Activated effector memory CD4-positive, alpha-beta T cell treated with anti-CD3 and anti-CD28 coated beads, Interleukin-2, amount 50 U/mL, for 16 hours (primary cell): ENCODE measurements at regions not wholly inside any gene's neighbourhood (a gene's known extent, or its start where the extent isn't known, plus 50 kb on each side); places are given as distances from the start of the nearest gene placed in this dataset.
"Not testable (repeated sequence)": the region's sequence is repeated elsewhere in the genome, so short reads cannot be mapped to it uniquely, and the experiment has no call there.

Source experiments
- DNase-seq: peaks from one replicate; pipeline ENCODE4 v3.0.0-alpha.2; 2020

GRCh38 chr12:127480775-127481314, 786.1 kb upstream of the TMEM132C start:
- DNase-seq: no peak

DNA sequence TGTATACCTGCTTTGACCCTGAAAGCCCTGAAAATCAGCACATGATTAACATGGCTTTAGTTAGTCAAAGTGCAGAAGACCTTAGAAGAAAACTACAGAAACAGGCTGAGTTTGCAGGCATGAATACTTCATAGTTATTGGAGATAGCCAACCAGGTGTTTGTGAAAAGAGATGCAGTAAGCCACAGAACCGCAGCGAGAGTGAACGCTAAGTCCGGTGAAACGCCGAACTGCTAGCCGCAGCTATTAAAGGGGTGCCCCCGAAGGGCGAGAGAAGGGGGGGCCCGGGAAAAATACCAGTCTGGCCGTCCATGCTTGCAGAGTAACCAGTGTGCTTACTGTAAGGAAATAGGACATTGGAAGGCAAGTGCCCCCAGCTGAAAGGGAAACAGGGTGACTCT, 784.0 kb upstream of the TMEM132C start:
- no peak for DNase-seq

GRCh38 chr12:127485528-127485927, 781.4 kb upstream of the TMEM132C start:
- DNase-seq: no peak

- DNase-seq: no peak
Measured at GRCh38 chr12:127487031-127487430, 779.9 kb upstream of the TMEM132C start.

GRCh38 chr12:127489061-127489460, 777.9 kb upstream of the TMEM132C start:
- DNase-seq: no peak

DNA sequence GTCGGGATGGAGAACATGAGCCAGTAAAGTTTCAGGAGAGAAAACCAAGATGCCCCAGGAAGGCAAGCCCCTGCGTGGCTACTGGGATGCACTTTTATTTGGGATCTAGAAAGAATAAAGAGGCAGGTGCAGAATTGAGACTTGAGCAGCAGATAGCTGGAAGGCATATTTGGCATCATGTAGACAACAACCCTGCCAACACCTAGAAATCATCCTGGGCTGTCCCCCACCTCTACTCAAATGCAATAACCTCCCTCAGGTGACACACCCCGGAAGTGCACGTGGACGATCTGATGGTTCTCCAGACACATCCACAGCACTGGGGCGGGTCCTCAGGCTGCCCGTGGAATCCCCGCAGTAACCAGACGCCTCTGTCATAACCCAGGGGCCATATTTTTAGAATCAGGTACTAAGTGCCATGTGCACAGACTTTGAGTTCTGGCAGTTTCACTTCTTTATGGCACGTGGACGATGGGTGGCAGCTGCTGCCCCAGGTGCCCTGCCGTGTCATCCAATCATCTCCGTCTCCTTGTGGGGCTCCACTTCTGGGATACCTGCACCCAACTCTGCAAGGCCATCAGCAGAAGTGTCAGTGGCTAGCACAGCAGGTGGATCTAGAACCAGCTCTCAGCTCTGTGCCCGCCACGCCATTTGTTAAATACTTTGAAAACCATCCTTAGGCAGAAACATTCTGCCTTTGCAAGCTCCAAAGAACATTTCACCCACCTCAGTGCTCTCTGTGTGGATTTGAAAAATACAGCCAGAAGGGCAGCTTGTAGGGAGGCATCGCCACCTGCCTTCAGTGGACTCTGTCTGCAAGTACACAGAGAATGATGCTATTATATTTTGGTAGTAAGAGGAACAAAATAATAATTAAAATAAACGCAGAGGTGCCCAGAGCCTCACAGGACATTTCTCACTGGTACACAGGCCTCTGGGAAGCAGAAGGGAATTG, 771.7 kb upstream of the TMEM132C start:
- DNase-seq: no peak

GRCh38 chr12:127496255-127496654, 770.7 kb upstream of the TMEM132C start:
- DNase-seq: no peak

- DNase-seq: no peak
Measured at GRCh38 chr12:127500512-127501035, 766.4 kb upstream of the TMEM132C start.

- DNase-seq: no peak
Measured at GRCh38 chr12:127501916-127502315, 765.1 kb upstream of the TMEM132C start.

GRCh38 chr12:127503246-127503645, 763.7 kb upstream of the TMEM132C start:
- no peak for DNase-seq

GRCh38 chr12:127503996-127504395, 763.0 kb upstream of the TMEM132C start:
- not testable (repeated sequence) for DNase-seq

DNA sequence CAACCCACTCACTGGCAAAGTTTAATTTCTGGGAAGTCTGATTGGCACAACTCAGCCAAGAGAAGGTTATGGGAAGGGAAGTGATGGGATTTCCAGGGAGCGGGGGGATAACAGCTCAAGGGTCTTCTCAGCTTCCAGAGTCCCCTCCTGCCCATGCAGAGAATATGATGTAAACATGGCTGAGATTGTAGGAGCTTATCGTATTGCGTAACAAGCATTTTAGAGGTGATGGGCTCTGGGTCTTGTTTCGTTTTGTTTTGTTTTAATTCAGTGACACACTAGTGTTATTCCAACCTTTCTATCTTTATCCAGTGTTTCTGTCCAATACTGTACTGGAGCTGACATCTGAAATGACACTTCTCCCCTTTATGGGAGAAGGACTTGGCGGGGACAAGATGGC, 762.1 kb upstream of the TMEM132C start:
- no peak for DNase-seq

DNA sequence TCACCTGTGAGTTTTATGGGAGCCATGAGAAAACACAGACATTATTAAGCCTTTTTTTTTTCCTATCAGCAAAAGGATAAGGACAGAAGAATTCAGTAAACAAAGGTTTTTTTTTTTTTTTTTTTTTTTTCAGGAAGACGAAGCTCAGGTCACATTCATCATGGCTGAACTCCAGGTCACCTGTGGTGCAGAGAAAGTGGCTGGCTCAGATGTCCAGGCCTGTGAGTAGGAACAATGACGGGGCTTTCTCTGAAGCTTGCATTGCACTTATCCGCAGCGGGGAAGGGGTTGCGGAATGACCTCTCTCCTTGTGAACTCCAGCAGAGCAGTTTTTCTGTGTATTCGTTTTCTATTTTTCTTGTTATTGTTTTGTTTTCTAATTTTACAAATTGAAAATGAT, 759.6 kb upstream of the TMEM132C start:
- DNase-seq: no peak

GRCh38 chr12:127509066-127509778, 757.7 kb upstream of the TMEM132C start:
- DNase-seq: no peak

DNA sequence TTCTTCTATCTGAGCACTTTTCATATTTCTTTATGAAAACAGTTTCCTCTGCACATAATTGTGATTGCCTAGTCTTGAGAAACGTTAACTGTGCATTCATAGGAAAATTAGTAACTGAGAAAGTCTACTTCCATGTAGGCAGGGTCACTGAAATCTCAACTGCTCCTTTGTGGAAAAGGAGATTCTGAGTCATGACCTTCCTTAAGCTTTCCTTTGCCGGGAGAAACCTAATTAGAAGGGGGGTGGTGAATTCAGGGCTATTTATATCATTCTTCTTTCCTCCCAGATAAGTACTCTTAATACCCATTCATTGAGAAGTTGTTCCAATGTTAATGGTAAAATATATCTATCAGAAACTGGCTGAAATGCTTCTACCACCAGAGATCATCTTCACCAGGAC, 751.0 kb upstream of the TMEM132C start:
- no peak for DNase-seq

DNA sequence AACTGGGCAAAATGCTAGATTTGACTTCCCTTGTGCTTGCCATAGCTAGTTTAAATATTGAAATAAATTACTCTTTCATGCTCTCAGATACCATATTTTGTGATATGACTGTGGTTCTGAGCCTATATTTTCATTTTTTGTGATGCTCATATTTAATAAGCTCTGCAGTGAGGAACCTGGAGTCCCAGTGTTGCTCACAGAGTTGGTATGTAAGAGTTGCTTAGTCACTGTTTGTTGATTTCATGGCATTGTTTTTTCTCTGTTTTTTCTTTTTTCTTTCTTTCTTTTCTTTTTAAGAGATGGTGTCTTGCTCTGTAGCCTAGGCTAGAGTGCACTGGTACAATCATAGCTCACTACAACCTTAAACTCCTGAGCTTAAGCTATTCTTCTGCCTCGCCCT, 750.5 kb upstream of the TMEM132C start:
- DNase-seq: no peak

DNA sequence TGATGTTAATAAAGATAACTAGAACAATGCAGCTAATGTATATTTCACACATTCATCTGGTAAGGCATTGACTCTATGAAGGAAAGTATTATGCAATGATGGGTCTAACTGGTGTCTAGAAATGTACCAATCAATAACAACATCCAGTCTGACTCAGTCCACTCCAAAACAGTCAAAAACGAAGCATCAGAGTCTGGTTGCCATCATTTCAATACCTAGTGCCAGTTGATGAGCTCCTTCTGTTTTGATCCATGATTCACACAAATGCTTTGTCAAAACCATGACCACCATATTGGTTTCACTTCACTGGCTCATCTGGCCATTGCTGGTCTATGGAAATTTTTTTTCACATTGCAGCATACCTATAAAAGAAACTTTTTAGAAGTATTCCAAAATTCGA, 747.2 kb upstream of the TMEM132C start:
- DNase-seq: no peak

- DNase-seq: no peak
Measured at GRCh38 chr12:127526925-127527324, 740.0 kb upstream of the TMEM132C start.

- no peak for DNase-seq
Measured at GRCh38 chr12:127528551-127528950, 738.4 kb upstream of the TMEM132C start.

DNA sequence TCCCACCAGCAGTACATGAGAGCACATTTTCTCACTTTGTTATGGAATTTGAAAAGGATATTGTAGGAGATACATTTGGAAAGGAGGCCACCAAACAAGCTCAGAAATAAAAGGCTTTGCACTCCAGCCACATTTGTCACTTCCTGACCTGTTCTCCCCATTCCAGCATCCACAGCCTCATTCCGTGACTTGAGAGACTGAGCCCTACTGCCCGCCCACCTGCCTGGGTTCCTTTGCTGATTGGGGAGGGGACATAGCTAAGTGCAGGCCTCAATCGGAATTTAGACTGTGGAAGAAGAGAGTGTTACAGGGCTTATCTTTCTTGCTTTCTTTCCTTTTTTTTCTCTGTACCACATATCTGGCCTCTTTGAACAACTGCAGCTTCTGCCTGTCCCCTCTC, 735.4 kb upstream of the TMEM132C start:
- DNase-seq: no peak

GRCh38 chr12:127533353-127533752, 733.6 kb upstream of the TMEM132C start:
- DNase-seq: no peak

DNA sequence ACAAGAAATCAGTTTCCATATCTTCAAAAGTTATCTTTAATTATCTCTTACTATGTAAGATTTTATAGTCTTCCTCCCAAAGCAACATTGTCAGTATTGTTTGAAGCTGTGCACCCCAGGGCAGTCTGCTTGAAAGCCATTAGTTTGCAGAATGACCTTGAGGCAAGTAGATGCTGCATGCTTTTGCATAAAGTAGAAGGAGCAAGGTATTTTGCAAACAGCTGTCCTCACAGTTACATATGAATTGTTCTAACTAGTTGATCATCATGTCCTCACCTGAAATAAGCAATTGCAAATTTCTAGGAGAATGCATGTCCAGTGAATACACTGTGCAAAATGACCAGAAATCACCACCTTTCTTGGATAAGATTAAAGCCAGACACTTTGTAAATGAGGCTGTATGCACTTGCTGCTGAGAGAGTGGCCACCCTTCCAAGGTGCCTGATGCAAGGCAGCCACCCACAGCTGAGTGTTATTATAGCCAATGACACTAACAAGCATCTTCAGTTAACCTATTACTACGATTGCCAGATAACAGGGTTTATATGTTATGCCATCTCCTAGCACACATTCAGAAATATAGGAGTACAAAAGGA, 730.0 kb upstream of the TMEM132C start:
- DNase-seq: no peak

DNA sequence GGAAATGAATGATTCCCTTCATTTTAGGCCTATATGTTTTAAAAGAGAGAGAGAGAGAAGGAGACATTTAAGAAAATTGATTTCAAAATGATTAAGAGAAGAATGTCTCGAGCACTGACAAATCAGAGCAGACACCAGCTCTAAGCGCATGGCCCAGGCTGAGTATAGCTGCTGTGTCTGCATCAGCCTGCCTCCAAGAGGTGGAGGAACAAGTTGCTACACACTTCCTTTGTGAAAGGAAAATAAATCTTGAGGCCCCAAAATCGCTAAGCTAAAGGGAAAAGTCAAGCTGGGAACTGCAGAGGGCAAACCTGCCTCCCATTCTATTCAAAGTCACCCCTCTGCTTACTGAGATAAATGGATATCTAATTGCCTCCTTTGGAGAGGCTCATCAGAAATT, 728.7 kb upstream of the TMEM132C start:
- no peak for DNase-seq
